Kidney epithelial cell (primary cell): ENCODE measurements at regions not wholly inside any gene's neighbourhood (a gene's known extent, or its start where the extent isn't known, plus 50 kb on each side); places are given as distances from the start of the nearest gene placed in this dataset.

Source experiments
- DNase-seq: peaks from one replicate; pipeline ENCODE4 v3.0.0-alpha.2; 2010; ENCODE audit warnings: low read depth
- H3K27me3 ChIP-seq: 2 replicates; pipeline ENCODE4 v1.6.0; 2011; ENCODE audit warnings: low read length; ENCODE audit not compliant: control insufficient read depth, insufficient read depth
- H3K36me3 ChIP-seq: 2 replicates; pipeline ENCODE4 v1.5.1; 2011; ENCODE audit warnings: low read length; ENCODE audit not compliant: control insufficient read depth, insufficient read depth
- H3K4me3 ChIP-seq: 2 replicates; pipeline ENCODE4 v1.5.1; 2011; ENCODE audit warnings: low read depth, mild to moderate bottlenecking, control low read depth, low read length
- CTCF ChIP-seq: IDR thresholded peaks from 2 replicates; pipeline ENCODE4 v1.5.1; 2011; ENCODE audit warnings: mild to moderate bottlenecking, moderate library complexity, low read length, control low read depth, inconsistent platforms; ENCODE audit not compliant: insufficient read depth, poor library complexity, severe bottlenecking

DNA sequence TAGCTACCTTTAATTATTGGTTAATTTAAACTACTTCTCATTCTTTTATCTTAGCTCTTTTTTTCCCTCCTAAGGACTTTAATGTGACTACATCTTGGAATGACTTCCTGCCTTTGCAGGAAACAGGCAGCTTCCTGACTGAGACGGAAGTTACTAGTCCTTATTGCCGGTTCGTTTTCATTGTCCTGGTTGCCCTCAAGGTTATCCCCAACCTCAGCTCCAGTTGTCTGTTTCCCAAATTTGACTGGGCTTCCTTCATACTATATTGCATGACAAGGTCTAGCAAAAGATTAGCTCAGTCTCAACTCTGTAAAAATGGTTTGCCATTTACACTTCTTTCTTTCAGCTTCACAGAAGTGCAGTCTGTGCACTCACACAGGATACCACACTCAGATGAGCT lies 109.9 kb upstream of the DDX53 start:
- no peak for TF ChIP-seq CTCF
- no peak overlapping the region for H3K4me3 ChIP-seq
- no peak for DNase-seq
- no peaks in the 10 kb centered on the region for H3K27me3 ChIP-seq
- no peaks in the 10 kb centered on the region for H3K36me3 ChIP-seq

GRCh38 chrX:22912616-22913015 lies 87.1 kb upstream of the DDX53 start:
- no peak for TF ChIP-seq CTCF
- Histone ChIP-seq H3K27me3 (no peaks in the 10 kb centered on the region), H3K36me3 (no peaks in the 10 kb centered on the region), H3K4me3 (no peak overlapping the region)
- no peak for DNase-seq

DNA sequence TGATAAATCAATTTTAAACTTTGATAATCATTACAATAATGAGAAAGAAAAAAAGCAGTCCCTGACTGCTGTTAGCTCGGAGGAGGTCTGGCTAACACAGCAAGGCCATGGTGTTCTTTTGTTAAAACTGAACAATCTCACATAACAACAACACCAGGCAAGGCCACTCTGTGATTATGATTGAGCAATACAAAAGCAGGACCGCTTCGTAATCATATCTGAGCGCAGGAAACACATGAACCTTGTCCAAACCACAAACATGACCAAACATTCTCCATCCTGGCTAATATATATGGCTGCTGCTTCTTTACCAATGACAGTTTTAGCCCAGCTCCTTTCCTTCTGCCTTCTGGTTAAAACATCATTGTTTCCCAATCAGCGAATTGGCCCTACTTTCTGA lies 76.8 kb upstream of the DDX53 start:
- DNase-seq, result no peak
- H3K27me3 ChIP-seq, result no peaks in the 10 kb centered on the region
- H3K4me3 ChIP-seq, result no peak overlapping the region
- no peaks in the 10 kb centered on the region for H3K36me3 ChIP-seq
- TF ChIP-seq CTCF, result no peak

DNA sequence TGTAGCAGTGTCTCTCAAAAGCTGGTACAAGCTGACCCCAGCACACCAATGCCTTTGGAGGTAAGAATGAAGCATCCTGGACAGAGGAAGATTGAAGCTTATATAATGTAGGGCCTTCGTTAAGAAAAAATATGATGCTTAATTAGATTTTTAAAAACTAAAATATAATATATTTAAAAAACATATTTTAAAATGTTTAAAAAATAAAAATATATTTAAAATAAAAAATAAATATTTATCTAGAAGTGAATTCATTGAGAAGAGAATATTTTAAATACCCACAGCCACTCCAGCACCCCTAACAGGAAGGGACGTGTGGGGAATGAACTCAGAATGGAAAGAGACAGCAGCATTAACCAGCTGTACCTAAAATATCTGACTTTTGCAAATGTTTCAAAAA lies 65.1 kb upstream of the DDX53 start:
- H3K4me3 ChIP-seq, result no peak overlapping the region
- no peaks in the 10 kb centered on the region for H3K27me3 ChIP-seq
- no peaks in the 10 kb centered on the region for H3K36me3 ChIP-seq
- no peak for DNase-seq
- no peak for TF ChIP-seq CTCF

GRCh38 chrX:22944945-22945344 lies 54.8 kb upstream of the DDX53 start:
- Histone ChIP-seq H3K4me3 (no peak overlapping the region), H3K27me3 (no peaks in the 10 kb centered on the region), H3K36me3 (no peaks in the 10 kb centered on the region)
- no peak for DNase-seq
- TF ChIP-seq CTCF, result no peak
